Thyroid gland (tissue), 4 donors: ENCODE measurements at regions not wholly inside any gene's neighbourhood (a gene's known extent, or its start where the extent isn't known, plus 50 kb on each side); places are given as distances from the start of the nearest gene placed in this dataset.

Experiments
- CTCF ChIP-seq, 6 experiments: fragments of 200-600 bp in 3 of 6; fragments of 450-650 bp in 3 of 6; sonication (generic) in 3 of 6; IDR thresholded peaks; one replicate each; pipeline ENCODE4 v1.5.1; 2016 to 2019; ENCODE audit warnings: antibody characterized with exemption in 6 of 6, mild to moderate bottlenecking in 2 of 6, inconsistent platforms in 1 of 6, moderate library complexity in 1 of 6
- POLR2A ChIP-seq, 2 donors: fragments of 450-650 bp; IDR thresholded peaks; one replicate each; pipeline ENCODE4 v1.6.1; 2017; ENCODE audit warnings: antibody characterized with exemption in 2 of 2, mild to moderate bottlenecking in 2 of 2, moderate library complexity in 1 of 2

GRCh38 chr4:106494066-106494465 is 125.5 kb upstream of the GIMD1 start:
- no peak for TF ChIP-seq CTCF (IDR thresholded peaks at IDR 0.05)
- TF ChIP-seq POLR2A (IDR thresholded peaks at IDR 0.05), result no peak
